ENCODE measurements at regions not wholly inside any gene's neighbourhood (a gene's known extent, or its start where the extent isn't known, plus 50 kb on each side); places are given as distances from the start of the nearest gene placed in this dataset.

DNA sequence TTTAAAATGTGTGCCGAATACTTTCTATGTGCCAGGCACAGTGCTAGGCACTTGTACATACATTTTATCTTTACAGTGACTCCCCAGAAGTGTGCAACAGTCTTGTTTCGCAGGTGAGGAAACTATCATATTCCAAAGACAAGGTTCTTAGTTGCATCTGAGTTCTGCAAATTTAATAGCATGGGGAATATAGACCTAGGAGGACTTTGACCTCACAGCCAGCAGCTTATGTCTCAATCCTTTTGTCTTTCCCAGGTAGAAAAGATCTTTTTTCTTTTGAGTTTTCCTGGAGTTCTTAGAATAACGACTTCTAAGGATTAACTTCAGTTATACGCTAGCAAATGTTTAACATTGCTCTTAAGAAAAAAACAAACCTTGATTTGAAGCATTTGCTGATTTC is 482.8 kb upstream of the ZMIZ1 start:
- no peak for TF ChIP-seq CTBP1 (IDR thresholded peaks at IDR 0.05; ENCODE audit: borderline replicate concordance)
- TF ChIP-seq SP1 (IDR thresholded peaks at IDR 0.05), result no peak
- TF ChIP-seq ELF4 (IDR thresholded peaks at IDR 0.05), result no peak
- TF ChIP-seq BHLHE40 (IDR thresholded peaks at IDR 0.05; ENCODE audit: borderline replicate concordance), result no peak
- TF ChIP-seq SUZ12 (IDR thresholded peaks at IDR 0.05), result no peak
- no peak for TF ChIP-seq NFRKB (IDR thresholded peaks at IDR 0.05)
- TF ChIP-seq ZNF384 (IDR thresholded peaks at IDR 0.05), result no peak
- no peak for TF ChIP-seq TARDBP (IDR thresholded peaks at IDR 0.05)
- TF ChIP-seq LEF1 (IDR thresholded peaks at IDR 0.05; ENCODE audit: borderline replicate concordance), result no peak

Data from HEK293T (cell line).